ENCODE measurements at regions not wholly inside any gene's neighbourhood (a gene's known extent, or its start where the extent isn't known, plus 50 kb on each side); places are given as distances from the start of the nearest gene placed in this dataset.

DNA sequence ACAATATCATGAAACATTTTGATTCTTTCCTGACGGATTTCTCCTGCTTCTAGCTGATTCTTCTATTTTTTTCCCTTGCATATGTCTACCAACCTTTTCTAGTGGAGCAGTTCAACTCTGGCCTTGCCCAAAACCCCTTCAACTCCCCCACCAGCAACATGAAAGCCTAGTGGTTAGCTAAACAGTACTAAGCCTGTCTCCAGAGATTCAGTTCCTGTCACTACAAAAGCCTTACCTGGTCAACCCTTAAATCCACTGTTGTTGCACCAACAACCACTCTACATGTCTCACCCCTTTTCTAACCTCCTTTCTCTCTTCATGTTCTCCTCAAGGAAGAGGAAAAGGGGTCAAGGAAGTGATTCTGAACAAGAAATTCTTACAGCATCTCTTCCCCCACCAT, 74.8 kb upstream of the PIK3R1 start:
- TF ChIP-seq TAF1 (IDR thresholded peaks at IDR 0.05; ENCODE audit: borderline replicate concordance, insufficient read depth, low read length) (no peak), POLR2AphosphoS5 (IDR thresholded peaks at IDR 0.05; ENCODE audit: low read depth, low read length) (no peak), SIN3A (IDR thresholded peaks at IDR 0.05; ENCODE audit: borderline replicate concordance, insufficient read depth, low read length) (no peak), FOXP2 (optimal IDR thresholded peaks at IDR 0.05; ENCODE audit: borderline replicate concordance, extremely low read depth, extremely low read length, insufficient read depth) (no peak)
- TF ChIP-seq, protein P1, sequence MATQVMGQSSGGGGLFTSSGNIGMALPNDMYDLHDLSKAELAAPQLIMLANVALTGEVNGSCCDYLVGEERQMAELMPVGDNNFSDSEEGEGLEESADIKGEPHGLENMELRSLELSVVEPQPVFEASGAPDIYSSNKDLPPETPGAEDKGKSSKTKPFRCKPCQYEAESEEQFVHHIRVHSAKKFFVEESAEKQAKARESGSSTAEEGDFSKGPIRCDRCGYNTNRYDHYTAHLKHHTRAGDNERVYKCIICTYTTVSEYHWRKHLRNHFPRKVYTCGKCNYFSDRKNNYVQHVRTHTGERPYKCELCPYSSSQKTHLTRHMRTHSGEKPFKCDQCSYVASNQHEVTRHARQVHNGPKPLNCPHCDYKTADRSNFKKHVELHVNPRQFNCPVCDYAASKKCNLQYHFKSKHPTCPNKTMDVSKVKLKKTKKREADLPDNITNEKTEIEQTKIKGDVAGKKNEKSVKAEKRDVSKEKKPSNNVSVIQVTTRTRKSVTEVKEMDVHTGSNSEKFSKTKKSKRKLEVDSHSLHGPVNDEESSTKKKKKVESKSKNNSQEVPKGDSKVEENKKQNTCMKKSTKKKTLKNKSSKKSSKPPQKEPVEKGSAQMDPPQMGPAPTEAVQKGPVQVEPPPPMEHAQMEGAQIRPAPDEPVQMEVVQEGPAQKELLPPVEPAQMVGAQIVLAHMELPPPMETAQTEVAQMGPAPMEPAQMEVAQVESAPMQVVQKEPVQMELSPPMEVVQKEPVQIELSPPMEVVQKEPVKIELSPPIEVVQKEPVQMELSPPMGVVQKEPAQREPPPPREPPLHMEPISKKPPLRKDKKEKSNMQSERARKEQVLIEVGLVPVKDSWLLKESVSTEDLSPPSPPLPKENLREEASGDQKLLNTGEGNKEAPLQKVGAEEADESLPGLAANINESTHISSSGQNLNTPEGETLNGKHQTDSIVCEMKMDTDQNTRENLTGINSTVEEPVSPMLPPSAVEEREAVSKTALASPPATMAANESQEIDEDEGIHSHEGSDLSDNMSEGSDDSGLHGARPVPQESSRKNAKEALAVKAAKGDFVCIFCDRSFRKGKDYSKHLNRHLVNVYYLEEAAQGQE (IDR thresholded peaks at IDR 0.05; ENCODE audit: insufficient read depth in 1 of 2, low read depth in 2 of 2, low read length in 2 of 2): no peak

DNA sequence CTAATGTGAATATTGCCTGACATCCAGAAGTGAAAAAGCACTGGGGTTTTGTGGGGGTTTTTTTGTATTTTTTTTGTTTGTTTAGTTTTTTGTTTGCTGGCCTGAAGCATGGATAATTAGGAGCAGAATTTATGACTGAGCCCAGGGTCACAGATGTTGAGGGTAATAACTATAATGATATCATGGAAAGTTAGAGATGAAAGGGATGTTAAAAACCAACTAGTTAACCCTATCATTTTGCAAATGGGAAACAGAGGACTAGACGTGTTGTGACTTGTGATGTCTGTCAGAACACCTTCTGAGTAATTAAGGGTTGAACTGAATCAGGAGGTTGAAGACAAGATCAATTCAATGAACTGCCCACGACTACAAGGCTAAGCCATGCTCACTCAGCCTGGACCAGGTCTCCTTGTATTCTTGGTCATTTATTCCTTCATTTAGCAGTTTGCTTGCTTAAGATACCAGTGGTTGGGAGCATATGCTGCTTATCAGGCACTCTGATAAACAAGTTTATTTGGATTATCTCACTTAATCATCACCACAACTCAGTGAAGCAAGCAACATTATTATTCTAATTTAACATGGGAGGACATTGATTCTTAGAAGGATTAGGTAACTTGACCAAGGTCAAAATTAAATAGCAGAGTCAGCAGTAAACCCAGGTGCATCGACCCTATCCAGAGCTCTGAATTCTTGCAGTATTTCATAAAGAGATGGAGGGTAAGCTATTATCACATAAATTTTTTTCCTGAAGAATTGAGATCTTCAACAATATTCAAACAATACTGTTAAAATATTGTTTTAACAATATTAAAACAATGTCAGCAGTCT, 75.7 kb upstream of the PIK3R1 start:
- TF ChIP-seq SIN3A (IDR thresholded peaks at IDR 0.05; ENCODE audit: borderline replicate concordance, insufficient read depth, low read length) (no peak), TAF1 (IDR thresholded peaks at IDR 0.05; ENCODE audit: borderline replicate concordance, insufficient read depth, low read length) (no peak), POLR2AphosphoS5 (IDR thresholded peaks at IDR 0.05; ENCODE audit: low read depth, low read length) (no peak), FOXP2 (optimal IDR thresholded peaks at IDR 0.05; ENCODE audit: borderline replicate concordance, extremely low read depth, extremely low read length, insufficient read depth) (no peak)
- TF ChIP-seq, protein P1 (IDR thresholded peaks at IDR 0.05; ENCODE audit: insufficient read depth in 1 of 2, low read depth in 2 of 2, low read length in 2 of 2): no peak

DNA sequence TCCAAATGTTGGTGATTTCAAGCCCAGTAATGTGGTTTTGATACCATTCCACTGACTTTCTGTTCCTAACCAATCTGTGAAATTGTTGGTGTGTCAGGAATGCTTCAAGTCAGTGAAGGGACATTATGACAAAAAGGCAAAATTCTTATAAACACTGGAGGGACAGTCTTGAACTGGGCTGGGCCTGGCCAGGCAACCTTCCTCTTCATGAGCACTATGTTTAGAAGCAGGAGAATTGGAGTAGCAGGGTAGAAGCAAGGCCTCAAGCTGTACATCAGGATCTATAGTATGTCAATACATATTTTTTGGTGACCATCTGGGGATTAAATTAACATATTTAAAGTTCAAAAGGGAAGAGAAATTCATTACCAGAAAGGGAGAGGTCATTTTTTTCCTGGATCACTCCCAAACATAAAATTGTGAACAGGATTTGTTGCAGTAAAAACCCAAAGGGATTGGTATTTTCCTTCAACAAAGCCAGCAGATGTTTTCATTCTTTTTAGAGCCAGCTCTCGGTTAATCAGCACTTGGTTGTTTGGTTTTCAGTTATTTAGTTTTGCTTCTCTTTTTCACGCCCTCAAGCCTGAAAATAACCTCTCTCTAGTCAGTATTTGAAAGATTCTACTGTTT, 77.9 kb upstream of the PIK3R1 start:
- TF ChIP-seq POLR2AphosphoS5 (IDR thresholded peaks at IDR 0.05; ENCODE audit: low read depth, low read length): no peak
- TF ChIP-seq SIN3A (IDR thresholded peaks at IDR 0.05; ENCODE audit: borderline replicate concordance, insufficient read depth, low read length): no peak
- no peak for TF ChIP-seq TAF1 (IDR thresholded peaks at IDR 0.05; ENCODE audit: borderline replicate concordance, insufficient read depth, low read length)
- TF ChIP-seq, protein P1 (IDR thresholded peaks at IDR 0.05; ENCODE audit: insufficient read depth in 1 of 2, low read depth in 2 of 2, low read length in 2 of 2): no peak
- no peak for TF ChIP-seq FOXP2 (optimal IDR thresholded peaks at IDR 0.05; ENCODE audit: borderline replicate concordance, extremely low read depth, extremely low read length, insufficient read depth)

DNA sequence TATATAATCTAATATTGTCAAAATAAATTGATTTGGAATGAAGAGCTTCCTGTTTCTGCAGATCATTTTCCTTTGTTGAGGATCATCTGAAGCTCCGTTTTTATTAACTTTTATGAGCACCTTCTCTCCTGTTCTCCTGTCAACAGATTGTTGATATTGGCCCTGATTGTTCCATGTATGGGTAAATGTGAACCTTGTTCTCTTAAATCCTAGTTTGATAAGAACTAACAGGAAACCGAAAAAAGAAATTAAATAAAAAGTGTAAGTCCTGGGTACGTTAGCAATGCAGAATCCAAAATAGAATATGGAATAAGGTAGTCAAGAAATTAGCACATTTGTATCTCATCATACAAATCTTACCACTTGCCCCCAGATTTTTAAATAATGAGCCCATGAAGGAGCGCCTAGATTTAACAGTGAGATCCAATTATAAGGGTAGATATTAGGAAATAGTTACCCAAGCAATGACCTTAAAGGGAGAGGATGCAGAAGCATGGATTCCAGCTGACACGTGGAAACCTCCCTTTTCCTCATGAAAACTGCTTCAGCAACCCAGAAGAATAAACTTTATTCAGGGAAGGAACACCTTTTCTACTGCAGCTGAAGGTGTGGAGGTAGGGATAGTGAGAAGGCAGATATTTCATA, 80.8 kb upstream of the PIK3R1 start:
- no peak for TF ChIP-seq POLR2AphosphoS5 (IDR thresholded peaks at IDR 0.05; ENCODE audit: low read depth, low read length)
- TF ChIP-seq SIN3A (IDR thresholded peaks at IDR 0.05; ENCODE audit: borderline replicate concordance, insufficient read depth, low read length): no peak
- TF ChIP-seq, protein P1 (IDR thresholded peaks at IDR 0.05; ENCODE audit: insufficient read depth in 1 of 2, low read depth in 2 of 2, low read length in 2 of 2): no peak
- TF ChIP-seq TAF1 (IDR thresholded peaks at IDR 0.05; ENCODE audit: borderline replicate concordance, insufficient read depth, low read length): no peak
- no peak for TF ChIP-seq FOXP2 (optimal IDR thresholded peaks at IDR 0.05; ENCODE audit: borderline replicate concordance, extremely low read depth, extremely low read length, insufficient read depth)

Measured in PFSK-1 (cell line).